Esophagus muscularis mucosa (tissue), 4 donors: ENCODE measurements at regions not wholly inside any gene's neighbourhood (a gene's known extent, or its start where the extent isn't known, plus 50 kb on each side); places are given as distances from the start of the nearest gene placed in this dataset.

ENCODE experiments used
- DNase-seq: peaks from one replicate; pipeline ENCODE4 v3.0.0-alpha.2; 2017; ENCODE audit errors: extremely low spot score
- H3K27ac ChIP-seq, 4 donors: fragments of 200-600 bp; sonication (generic); replicated peaks in 1 of 4; 1 replicate in 3 of 4; 2 replicates in 1 of 4; pipeline ENCODE4 v1.5.1; 2016 to 2019; ENCODE audit warnings: mild to moderate bottlenecking in 1 of 4
- H3K27me3 ChIP-seq, 4 donors: fragments of 200-600 bp; sonication (generic); one replicate each; pipeline versions ENCODE4 v1.5.1 to v1.6.0; 2016 to 2019
- H3K36me3 ChIP-seq, 4 donors: fragments of 200-600 bp; sonication (generic); one replicate each; pipeline ENCODE4 v1.5.1; 2016 to 2019
- H3K4me1 ChIP-seq, 4 donors: fragments of 200-600 bp; sonication (generic); one replicate each; pipeline ENCODE4 v1.5.1; 2016 to 2019
- H3K4me3 ChIP-seq, 4 donors: fragments of 200-600 bp; sonication (generic); 1 replicate in 2 of 4; 2 replicates in 2 of 4; pipeline ENCODE4 v1.5.1; 2016 to 2019; ENCODE audit warnings: mild to moderate bottlenecking in 4 of 4, moderate library complexity in 1 of 4
- H3K9me3 ChIP-seq, 4 donors: fragments of 200-600 bp; sonication (generic); 1 replicate in 3 of 4; 2 replicates in 1 of 4; pipeline ENCODE4 v1.5.1; 2016 to 2019
- EP300 ChIP-seq: sonication (generic); formaldehyde crosslinking; IDR thresholded peaks from one replicate; pipeline ENCODE4 v1.6.1; 2017; ENCODE audit warnings: antibody characterized with exemption
- POLR2A ChIP-seq: fragments of 450-650 bp; IDR thresholded peaks from one replicate; pipeline ENCODE4 v1.6.1; 2017; ENCODE audit warnings: antibody characterized with exemption, moderate library complexity, mild to moderate bottlenecking, low read depth
- POLR2AphosphoS5 ChIP-seq, 2 donors: sonication (generic); formaldehyde crosslinking; IDR thresholded peaks; one replicate each; pipeline ENCODE4 v1.6.1; 2017; ENCODE audit warnings: antibody characterized with exemption in 2 of 2
- WGBS: methylation state at CpG from one replicate; pipeline ENCODE4 v1.1.5; 2018; 5-methylcytosine and 5-hydroxymethylcytosine counted together
- intact Hi-C: fragments of 100-400 bp; cut with DNase I; formaldehyde crosslinking; loops from one replicate; pipeline ENCODE4 v1.15.1; 2023
- TF ChIP-seq, protein P1 (sequence below), 3 experiments: fragments of 200-600 bp in 2 of 3; fragments of 450-650 bp in 1 of 3; sonication (generic) in 2 of 3; IDR thresholded peaks; one replicate each; pipeline ENCODE4 v1.5.1; 2017 to 2019; ENCODE audit warnings: antibody characterized with exemption in 3 of 3, mild to moderate bottlenecking in 2 of 3, moderate library complexity in 1 of 3

DNA sequence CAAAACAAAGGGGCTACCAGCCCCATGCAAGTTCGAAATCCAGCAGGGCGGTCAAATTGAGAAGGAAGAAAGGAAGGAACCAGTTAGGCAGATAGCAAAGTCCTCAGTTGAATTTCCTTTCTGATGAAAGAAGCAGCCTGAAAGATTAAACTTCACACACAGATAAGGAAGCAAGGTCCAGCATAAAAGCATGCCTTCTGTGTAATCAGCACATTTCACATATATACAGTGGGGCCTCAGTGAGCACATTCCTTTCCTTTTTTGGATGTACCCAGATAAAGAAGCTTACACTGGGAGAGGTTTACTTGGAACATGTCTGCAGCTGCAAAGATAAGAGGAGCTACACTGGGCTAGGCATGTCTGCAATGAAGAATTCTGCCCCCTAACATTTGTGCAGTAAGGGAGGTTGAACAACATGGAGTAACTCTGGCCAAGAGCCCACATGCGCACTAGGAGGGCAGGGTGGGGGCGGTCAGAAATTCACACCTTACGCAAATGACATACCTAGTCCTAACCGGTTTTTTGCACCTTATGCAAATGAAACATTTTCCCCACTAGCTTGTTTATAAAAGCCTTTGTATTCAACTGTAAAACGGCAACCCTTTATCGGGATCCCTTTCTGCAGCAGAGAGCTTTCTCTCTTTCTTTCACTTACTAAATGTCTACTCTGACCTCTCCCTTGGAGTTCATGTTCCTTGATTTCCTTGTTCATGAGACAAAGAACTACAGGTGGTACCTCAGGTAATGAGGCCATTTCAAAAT lies 149.7 kb upstream of the FBXL17 start:
- WGBS: 85% methylated on average over 8 of the region's 8 CpGs
- TF ChIP-seq POLR2A (no peak), POLR2AphosphoS5 (IDR thresholded peaks at IDR 0.05) (no peak), EP300 (no peak)
- TF ChIP-seq, protein P1, sequence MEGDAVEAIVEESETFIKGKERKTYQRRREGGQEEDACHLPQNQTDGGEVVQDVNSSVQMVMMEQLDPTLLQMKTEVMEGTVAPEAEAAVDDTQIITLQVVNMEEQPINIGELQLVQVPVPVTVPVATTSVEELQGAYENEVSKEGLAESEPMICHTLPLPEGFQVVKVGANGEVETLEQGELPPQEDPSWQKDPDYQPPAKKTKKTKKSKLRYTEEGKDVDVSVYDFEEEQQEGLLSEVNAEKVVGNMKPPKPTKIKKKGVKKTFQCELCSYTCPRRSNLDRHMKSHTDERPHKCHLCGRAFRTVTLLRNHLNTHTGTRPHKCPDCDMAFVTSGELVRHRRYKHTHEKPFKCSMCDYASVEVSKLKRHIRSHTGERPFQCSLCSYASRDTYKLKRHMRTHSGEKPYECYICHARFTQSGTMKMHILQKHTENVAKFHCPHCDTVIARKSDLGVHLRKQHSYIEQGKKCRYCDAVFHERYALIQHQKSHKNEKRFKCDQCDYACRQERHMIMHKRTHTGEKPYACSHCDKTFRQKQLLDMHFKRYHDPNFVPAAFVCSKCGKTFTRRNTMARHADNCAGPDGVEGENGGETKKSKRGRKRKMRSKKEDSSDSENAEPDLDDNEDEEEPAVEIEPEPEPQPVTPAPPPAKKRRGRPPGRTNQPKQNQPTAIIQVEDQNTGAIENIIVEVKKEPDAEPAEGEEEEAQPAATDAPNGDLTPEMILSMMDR (IDR thresholded peaks at IDR 0.05): no peak

DNA sequence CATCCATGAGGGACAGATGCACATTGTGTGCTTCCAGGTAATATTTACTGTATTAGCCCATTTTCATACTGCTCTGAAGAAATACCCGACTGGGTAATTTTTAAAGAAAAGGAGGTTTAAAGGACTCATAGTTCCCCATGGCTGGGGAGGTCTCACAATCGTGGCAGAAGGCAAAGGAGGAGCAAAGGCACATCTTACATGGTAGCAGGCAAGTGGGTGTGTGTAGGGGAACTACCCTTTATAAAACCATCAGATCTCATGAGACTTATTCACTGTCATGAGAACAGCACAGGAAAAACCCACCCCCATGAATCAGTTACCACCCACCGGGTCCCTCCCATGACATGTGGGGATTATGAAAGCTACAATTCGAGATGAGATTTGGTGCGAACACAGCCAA lies 148.8 kb upstream of the FBXL17 start:
- H3K36me3 ChIP-seq: no peaks in the 10 kb centered on the region
- no peak overlapping the region for H3K27ac ChIP-seq
- WGBS: 93% methylated on average over 5 of the region's 5 CpGs
- no peak for DNase-seq
- H3K4me3 ChIP-seq: no peak overlapping the region
- no peak for TF ChIP-seq POLR2A
- TF ChIP-seq, protein P1 (IDR thresholded peaks at IDR 0.05): no peak
- no peak for TF ChIP-seq POLR2AphosphoS5 (IDR thresholded peaks at IDR 0.05)
- no peak for TF ChIP-seq EP300
- no peaks in the 10 kb centered on the region for H3K4me1 ChIP-seq
- no peaks in the 10 kb centered on the region for H3K27me3 ChIP-seq
- intact Hi-C loops: no loop called here
- no peaks in the 10 kb centered on the region for H3K9me3 ChIP-seq

More for the DNA sequence above, 149.7 kb upstream of the FBXL17 start:
- Histone ChIP-seq H3K27me3 (no peaks in the 10 kb centered on the region), H3K4me1 (no peaks in the 10 kb centered on the region), H3K9me3 (no peaks in the 10 kb centered on the region), H3K4me3 (no peak overlapping the region), H3K36me3 (no peaks in the 10 kb centered on the region), H3K27ac (no peak overlapping the region)
- intact Hi-C loops: no loop called here
- no peak for DNase-seq

DNA sequence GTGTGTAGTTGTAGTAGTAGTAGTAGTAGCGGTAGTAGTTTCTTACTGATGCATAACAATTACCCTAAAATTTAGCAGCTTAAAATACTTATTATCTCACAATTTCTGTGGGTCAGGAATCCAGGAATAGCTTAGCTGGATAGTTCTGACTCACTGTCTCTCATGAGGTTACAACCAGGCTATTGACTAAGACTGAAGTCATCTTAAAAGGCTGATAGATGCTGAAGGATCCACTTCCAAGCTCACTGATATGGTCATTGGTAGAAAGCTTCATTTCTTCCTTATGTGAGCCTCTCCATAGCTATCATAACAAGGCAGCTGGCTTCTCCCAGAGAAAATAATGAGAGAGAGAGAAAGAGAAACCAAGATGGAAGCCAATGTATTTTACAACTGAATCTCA lies 147.5 kb upstream of the FBXL17 start:
- 0% methylated on average over 1 of the region's 1 CpG for WGBS

DNA sequence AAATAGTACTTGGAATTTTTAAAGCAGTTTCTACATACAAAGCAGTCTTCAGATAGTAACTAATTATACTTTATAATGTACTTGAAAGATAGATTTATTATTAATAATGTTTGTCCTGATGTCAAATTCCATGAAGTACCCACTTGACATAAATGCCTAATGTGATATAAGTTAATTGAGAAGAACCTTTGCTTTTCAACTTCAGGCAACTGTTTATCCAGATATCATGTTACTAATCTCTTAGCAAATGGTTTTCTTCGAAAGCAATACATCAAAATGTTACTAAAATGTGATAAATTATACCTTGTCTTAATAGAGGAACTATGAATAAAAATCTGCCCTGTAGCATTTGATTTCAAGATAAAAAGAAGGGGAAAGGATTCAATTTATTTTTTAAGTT lies 146.8 kb upstream of the FBXL17 start:
- no peak overlapping the region for H3K27ac ChIP-seq
- H3K27me3 ChIP-seq: no peaks in the 10 kb centered on the region
- H3K4me1 ChIP-seq: no peaks in the 10 kb centered on the region
- TF ChIP-seq, protein P1 (IDR thresholded peaks at IDR 0.05): no peak
- TF ChIP-seq POLR2A: no peak
- TF ChIP-seq POLR2AphosphoS5 (IDR thresholded peaks at IDR 0.05): no peak
- no peak for TF ChIP-seq EP300
- intact Hi-C loops: no loop called here
- no peaks in the 10 kb centered on the region for H3K36me3 ChIP-seq
- no peak overlapping the region for H3K4me3 ChIP-seq
- WGBS: 63% methylated on average over 1 of the region's 1 CpG
- DNase-seq: no peak
- no peaks in the 10 kb centered on the region for H3K9me3 ChIP-seq

More for the DNA sequence above, 147.5 kb upstream of the FBXL17 start:
- DNase-seq: no peak
- intact Hi-C loops: no loop called here
- Histone ChIP-seq H3K27me3 (no peaks in the 10 kb centered on the region), H3K4me3 (no peak overlapping the region), H3K27ac (no peak overlapping the region), H3K36me3 (no peaks in the 10 kb centered on the region), H3K9me3 (no peaks in the 10 kb centered on the region), H3K4me1 (no peaks in the 10 kb centered on the region)
- TF ChIP-seq POLR2AphosphoS5 (IDR thresholded peaks at IDR 0.05): no peak
- TF ChIP-seq EP300: no peak
- no peak for TF ChIP-seq POLR2A
- TF ChIP-seq, protein P1 (IDR thresholded peaks at IDR 0.05): no peak

DNA sequence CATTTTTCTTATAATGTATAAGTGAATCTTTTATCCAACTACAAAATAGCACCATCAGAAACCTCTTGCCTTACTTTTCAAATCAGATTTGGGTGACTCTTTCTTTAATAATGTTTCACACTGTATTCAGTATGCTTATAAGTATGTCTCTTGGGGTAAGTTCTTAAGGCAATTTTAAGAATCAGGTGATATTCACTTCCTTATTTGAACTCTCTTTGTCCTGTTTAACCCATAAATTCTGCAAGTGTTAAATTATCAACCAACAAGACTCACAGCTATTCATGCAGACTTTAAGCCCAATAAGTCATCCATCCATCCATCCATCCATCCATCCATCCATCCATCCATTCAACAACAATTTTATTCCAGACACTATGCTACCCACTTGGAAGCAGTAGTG lies 142.7 kb upstream of the FBXL17 start:
- no peak for TF ChIP-seq EP300
- TF ChIP-seq, protein P1 (IDR thresholded peaks at IDR 0.05): no peak
- TF ChIP-seq POLR2A: no peak
- TF ChIP-seq POLR2AphosphoS5 (IDR thresholded peaks at IDR 0.05): no peak
- Histone ChIP-seq H3K27me3 (no peaks in the 10 kb centered on the region), H3K4me3 (no peak overlapping the region), H3K4me1 (no peaks in the 10 kb centered on the region), H3K27ac (no peak overlapping the region), H3K9me3 (no peaks in the 10 kb centered on the region), H3K36me3 (no peaks in the 10 kb centered on the region)
- intact Hi-C loops: no loop called here
- DNase-seq: no peak
